Cardiac fibroblast (primary cell): ENCODE measurements at regions not wholly inside any gene's neighbourhood (a gene's known extent, or its start where the extent isn't known, plus 50 kb on each side); places are given as distances from the start of the nearest gene placed in this dataset.
A peak's percentile ranks its signal among the peaks of the same experiment; 100 is the strongest.
"Not testable (repeated sequence)": the region's sequence is repeated elsewhere in the genome, so short reads cannot be mapped to it uniquely, and the experiment has no call there.

Experiments used
- DNase-seq, 2 donors: peaks; one replicate each; pipeline versions ENCODE4 v3.0.0 to v3.0.0-alpha.2; 2010; ENCODE audit warnings: low read depth in 2 of 2
- H3K4me3 ChIP-seq, 2 donors: replicated peaks in 1 of 2; 1 replicate in 1 of 2; 2 replicates in 1 of 2; pipeline ENCODE4 v1.5.1; 2011; ENCODE audit warnings: low read depth in 2 of 2, low read length in 2 of 2, mild to moderate bottlenecking in 2 of 2, moderate library complexity in 1 of 2
- CTCF ChIP-seq: IDR thresholded peaks from one replicate; pipeline ENCODE4 v1.5.1; 2011; ENCODE audit warnings: low read depth, mild to moderate bottlenecking, low read length, inconsistent platforms

GRCh38 chr4:53889326-53890055 is 174.9 kb downstream of the CHIC2 start:
- no peak for TF ChIP-seq CTCF
- no peak overlapping the region for H3K4me3 ChIP-seq

GRCh38 chr4:53886090-53886489 is 178.3 kb downstream of the CHIC2 start:
- no peak for DNase-seq
- no peak overlapping the region for H3K4me3 ChIP-seq
- no peak for TF ChIP-seq CTCF

More at GRCh38 chr4:53889326-53890055, 174.9 kb downstream of the CHIC2 start:
- DNase-seq: peak; percentile 26 to 54

- no peak for TF ChIP-seq CTCF
- no peak overlapping the region for H3K4me3 ChIP-seq
- DNase-seq: peak in 1 of 2 donors; percentile 26
Measured at GRCh38 chr4:53885668-53886067, 178.7 kb downstream of the CHIC2 start.

- not testable (repeated sequence) for DNase-seq, H3K4me3 ChIP-seq
Measured at GRCh38 chr4:53877096-53877495, 187.3 kb downstream of the CHIC2 start.

GRCh38 chr4:53866055-53866454 is 198.3 kb downstream of the CHIC2 start:
- DNase-seq: no peak

GRCh38 chr4:53865054-53865453 is 199.4 kb downstream of the CHIC2 start:
- no peak for TF ChIP-seq CTCF
- no peak overlapping the region for H3K4me3 ChIP-seq
- no peak for DNase-seq

More at GRCh38 chr4:53866055-53866454, 198.3 kb downstream of the CHIC2 start:
- H3K4me3 ChIP-seq: no peak overlapping the region
- no peak for TF ChIP-seq CTCF

GRCh38 chr4:53863736-53864365 is 200.6 kb downstream of the CHIC2 start:
- no peak overlapping the region for H3K4me3 ChIP-seq
- peak in 1 of 2 donors; percentile 43 for DNase-seq
- no peak for TF ChIP-seq CTCF
